ENCODE measurements at regions not wholly inside any gene's neighbourhood (a gene's known extent, or its start where the extent isn't known, plus 50 kb on each side); places are given as distances from the start of the nearest gene placed in this dataset.

DNA sequence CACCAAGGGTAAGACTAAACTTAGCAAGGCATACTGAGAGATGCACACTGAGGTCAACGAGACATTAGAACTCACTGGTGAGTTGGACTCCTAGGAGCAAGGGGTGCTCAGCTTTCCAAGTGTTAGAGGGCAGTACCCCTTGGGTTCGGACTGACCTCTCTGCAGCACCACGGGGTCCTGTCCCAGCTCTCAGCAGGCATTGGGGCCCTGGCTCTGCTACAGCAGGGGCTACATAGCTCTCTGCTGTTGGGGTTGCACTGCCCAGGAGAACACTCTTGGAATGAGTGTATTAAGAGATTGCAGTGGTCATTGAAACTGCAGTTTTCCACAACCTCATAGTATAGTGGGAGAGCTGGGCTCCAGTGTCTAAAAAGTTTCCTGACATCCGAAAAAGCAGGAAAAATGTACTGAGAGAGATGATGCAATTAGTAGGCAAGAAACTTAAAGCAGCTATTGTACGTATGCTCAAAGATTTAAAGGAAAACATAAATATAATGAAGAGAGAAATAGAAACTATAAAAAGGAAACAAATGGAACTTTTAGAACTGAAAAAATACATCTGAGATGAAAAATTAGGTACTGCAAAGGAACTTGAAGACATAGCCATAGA lies 132.5 kb upstream of the MAX start:
- DNase-seq (ENCODE audit: low spot score) = no peak
- H3K27ac ChIP-seq = no peak overlapping the region
- TF ChIP-seq, protein P1, sequence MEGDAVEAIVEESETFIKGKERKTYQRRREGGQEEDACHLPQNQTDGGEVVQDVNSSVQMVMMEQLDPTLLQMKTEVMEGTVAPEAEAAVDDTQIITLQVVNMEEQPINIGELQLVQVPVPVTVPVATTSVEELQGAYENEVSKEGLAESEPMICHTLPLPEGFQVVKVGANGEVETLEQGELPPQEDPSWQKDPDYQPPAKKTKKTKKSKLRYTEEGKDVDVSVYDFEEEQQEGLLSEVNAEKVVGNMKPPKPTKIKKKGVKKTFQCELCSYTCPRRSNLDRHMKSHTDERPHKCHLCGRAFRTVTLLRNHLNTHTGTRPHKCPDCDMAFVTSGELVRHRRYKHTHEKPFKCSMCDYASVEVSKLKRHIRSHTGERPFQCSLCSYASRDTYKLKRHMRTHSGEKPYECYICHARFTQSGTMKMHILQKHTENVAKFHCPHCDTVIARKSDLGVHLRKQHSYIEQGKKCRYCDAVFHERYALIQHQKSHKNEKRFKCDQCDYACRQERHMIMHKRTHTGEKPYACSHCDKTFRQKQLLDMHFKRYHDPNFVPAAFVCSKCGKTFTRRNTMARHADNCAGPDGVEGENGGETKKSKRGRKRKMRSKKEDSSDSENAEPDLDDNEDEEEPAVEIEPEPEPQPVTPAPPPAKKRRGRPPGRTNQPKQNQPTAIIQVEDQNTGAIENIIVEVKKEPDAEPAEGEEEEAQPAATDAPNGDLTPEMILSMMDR (IDR thresholded peaks at IDR 0.05) = no peak

DNA sequence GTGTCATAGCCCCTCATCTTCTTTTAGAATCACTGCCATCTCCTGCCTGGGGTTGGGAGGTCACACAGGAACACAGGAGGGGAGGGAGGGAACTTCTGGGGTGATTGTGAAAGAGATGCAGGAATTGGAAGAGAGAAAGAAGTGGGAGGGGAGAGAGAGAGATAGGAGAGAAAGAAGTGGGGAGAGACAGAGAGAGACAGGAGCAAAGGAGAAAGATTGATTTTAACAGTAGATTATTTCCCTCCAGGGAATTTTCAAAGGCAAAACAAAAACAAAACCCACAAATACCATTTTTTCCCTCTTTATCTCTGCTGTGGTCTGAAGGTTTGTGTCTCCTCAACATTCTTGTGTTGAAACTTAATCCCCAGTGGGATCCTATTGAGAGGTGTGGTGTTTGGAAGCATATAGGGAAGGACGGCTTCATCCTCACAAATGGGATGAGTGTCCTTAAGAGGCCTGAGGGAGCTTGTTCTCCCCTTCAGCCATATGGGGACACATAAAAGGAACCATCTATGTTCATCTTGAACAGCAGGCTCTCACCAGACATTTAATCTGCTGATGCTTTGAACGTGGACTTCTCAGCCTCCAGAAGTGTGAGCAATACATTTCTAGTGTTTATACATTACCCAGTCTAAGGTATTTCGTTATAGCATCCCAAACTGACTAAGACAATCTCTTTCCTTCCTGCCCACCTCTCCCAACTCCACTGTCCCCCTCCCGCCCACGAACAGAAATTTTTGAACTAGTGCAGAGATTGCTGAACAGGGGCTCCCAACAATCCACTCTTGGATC lies 134.9 kb upstream of the MAX start:
- Histone ChIP-seq H3K9me3 (no peaks in the 10 kb centered on the region), H3K4me1 (peaks cover 0 to 20% of the 10 kb centered on the region in 2 donors), H3K27me3 (no peaks in the 10 kb centered on the region), H3K27ac (no peak overlapping the region), H3K36me3 (no peaks in the 10 kb centered on the region), H3K4me3 (no peak overlapping the region)
- no peak for DNase-seq (ENCODE audit: low spot score)
- TF ChIP-seq, protein P1 (IDR thresholded peaks at IDR 0.05) = no peak

More for the DNA sequence above, 132.5 kb upstream of the MAX start:
- no peaks in the 10 kb centered on the region for H3K9me3 ChIP-seq
- no peaks in the 10 kb centered on the region for H3K36me3 ChIP-seq
- no peaks in the 10 kb centered on the region for H3K27me3 ChIP-seq
- H3K4me1 ChIP-seq = peaks cover 0 to 31% of the 10 kb centered on the region in 2 donors
- H3K4me3 ChIP-seq = no peak overlapping the region

DNA sequence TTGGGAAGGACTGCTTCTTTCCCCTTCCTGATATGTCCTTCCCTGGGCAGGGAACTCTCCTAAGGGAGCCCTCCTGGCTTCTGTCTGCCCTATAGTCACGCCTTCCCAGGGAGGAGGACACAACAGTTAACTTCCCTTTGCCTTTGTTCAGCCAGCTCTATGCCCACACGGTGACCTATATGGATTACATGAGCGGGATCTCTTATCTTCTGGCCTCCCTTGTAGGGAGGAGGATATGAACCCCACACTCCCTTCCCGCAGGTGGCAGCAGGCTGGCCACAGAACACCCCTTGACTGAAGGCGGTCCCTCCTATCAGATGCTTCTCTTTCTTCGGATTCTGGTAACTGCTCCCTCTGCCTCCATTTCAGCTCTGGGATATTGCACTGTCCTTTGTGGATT lies 135.6 kb upstream of the MAX start:
- H3K4me1 ChIP-seq = peaks cover 0 to 20% of the 10 kb centered on the region in 2 donors
- H3K4me3 ChIP-seq = no peak overlapping the region
- H3K9me3 ChIP-seq = no peaks in the 10 kb centered on the region
- H3K27me3 ChIP-seq = no peaks in the 10 kb centered on the region
- no peak overlapping the region for H3K27ac ChIP-seq
- no peaks in the 10 kb centered on the region for H3K36me3 ChIP-seq
- no peak for DNase-seq (ENCODE audit: low spot score)
- TF ChIP-seq, protein P1 (IDR thresholded peaks at IDR 0.05) = no peak

DNA sequence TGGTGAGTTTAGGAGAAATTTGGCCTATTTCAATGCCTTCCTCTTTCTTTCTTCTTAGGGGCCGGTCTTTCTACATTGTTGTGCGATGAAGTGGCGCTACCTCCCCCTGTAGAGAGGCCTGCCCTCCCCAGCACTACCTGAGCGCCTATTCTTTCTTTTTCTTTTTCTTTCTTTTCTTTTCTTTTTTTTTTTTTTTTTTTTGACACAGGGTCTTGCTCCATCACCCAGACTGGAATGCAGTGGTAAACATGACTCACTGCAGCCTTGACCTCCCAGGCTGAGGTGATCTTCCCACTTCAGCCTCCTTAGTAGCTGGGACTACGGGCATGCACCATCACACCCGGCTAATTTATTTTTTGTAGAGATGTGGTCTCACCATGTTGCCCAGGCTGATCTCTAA lies 136.1 kb upstream of the MAX start:
- TF ChIP-seq, protein P1 (IDR thresholded peaks at IDR 0.05) = no peak
- Histone ChIP-seq H3K9me3 (no peaks in the 10 kb centered on the region), H3K36me3 (no peaks in the 10 kb centered on the region), H3K27me3 (no peaks in the 10 kb centered on the region), H3K4me3 (no peak overlapping the region), H3K4me1 (peaks cover 0 to 20% of the 10 kb centered on the region in 2 donors), H3K27ac (no peak overlapping the region)
- DNase-seq (ENCODE audit: low spot score) = no peak

DNA sequence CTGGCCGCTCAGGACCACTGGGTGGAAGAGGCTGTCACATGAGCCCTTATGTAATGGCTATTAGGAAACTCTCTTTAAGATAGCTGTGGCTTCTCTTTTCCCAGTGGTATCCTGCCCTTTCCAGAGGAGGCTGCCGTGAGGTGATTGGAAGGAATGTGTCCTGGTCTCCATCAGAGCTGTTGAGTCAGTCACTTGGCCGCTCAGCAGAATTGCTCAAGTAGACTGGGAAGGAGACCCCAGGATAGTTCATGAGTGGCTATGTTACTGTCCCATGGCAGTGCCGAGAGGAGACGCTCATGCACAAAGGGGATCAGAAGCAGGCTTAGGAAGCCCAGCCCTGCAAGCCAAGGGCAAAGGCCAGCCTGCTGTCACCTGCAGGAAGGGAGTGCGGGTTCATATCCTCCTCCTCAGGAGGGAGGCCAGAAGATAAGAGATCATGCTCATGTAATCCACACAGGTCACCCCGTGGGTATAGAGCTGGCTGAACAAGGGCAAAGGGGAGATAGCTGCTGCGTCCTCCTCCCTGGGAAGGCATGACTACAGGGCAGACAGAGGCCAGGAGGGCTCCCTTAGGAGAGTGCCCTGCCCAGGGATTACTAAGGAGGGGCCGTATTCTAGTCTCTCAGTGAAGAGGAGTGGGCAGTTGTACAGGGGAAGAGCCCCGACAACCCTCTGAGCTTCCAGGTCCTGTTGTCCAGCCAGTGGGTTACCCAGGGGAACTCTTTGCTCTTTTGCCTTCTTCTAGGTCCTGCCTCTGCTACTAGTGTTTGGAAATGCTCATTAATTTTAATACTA lies 137.0 kb upstream of the MAX start:
- Histone ChIP-seq H3K4me3 (no peak overlapping the region), H3K27me3 (no peaks in the 10 kb centered on the region), H3K9me3 (no peaks in the 10 kb centered on the region), H3K27ac (peak overlapping the region in 1 of 2 donors; percentile 24), H3K36me3 (no peaks in the 10 kb centered on the region), H3K4me1 (peaks cover 0 to 20% of the 10 kb centered on the region in 2 donors)
- TF ChIP-seq, protein P1 (IDR thresholded peaks at IDR 0.05) = no peak
- DNase-seq (ENCODE audit: low spot score) = peak; percentile 65
